ENCODE measurements at regions not wholly inside any gene's neighbourhood (a gene's known extent, or its start where the extent isn't known, plus 50 kb on each side); places are given as distances from the start of the nearest gene placed in this dataset.

DNA sequence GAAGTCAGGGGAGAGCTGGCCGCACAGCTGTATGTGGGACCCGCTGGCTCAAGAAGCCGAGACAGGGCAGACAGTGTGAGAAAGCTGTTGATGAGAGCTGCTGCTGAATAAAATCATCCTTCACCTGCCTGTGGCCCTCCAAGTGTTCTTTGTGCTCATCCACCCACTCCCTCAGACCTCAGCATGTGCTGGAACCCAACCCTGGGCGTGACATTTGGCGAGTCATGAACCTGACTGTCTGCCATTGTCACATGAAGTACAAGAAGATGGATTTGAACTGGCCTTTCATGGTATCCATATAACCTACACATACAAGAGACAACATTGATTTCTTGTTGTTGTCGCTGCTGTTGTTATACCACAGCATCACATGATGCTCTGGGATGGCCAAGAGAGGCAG lies 139.7 kb upstream of the PLCXD3 start:
- TF ChIP-seq GATA2 (IDR thresholded peaks at IDR 0.05; ENCODE audit: low read depth, low read length) = no peak
- TF ChIP-seq GATA3 (IDR thresholded peaks at IDR 0.05; ENCODE audit: low read depth, low read length) = no peak
